ENCODE measurements at regions not wholly inside any gene's neighbourhood (a gene's known extent, or its start where the extent isn't known, plus 50 kb on each side); places are given as distances from the start of the nearest gene placed in this dataset.

- no peaks in the 10 kb centered on the region for H3K9me2 ChIP-seq (replicated peaks; ENCODE audit: low read depth, low read length)
- TF ChIP-seq EZH2phosphoT487 (IDR thresholded peaks at IDR 0.05; ENCODE audit: borderline replicate concordance) = no peak
- TF ChIP-seq, protein P1, sequence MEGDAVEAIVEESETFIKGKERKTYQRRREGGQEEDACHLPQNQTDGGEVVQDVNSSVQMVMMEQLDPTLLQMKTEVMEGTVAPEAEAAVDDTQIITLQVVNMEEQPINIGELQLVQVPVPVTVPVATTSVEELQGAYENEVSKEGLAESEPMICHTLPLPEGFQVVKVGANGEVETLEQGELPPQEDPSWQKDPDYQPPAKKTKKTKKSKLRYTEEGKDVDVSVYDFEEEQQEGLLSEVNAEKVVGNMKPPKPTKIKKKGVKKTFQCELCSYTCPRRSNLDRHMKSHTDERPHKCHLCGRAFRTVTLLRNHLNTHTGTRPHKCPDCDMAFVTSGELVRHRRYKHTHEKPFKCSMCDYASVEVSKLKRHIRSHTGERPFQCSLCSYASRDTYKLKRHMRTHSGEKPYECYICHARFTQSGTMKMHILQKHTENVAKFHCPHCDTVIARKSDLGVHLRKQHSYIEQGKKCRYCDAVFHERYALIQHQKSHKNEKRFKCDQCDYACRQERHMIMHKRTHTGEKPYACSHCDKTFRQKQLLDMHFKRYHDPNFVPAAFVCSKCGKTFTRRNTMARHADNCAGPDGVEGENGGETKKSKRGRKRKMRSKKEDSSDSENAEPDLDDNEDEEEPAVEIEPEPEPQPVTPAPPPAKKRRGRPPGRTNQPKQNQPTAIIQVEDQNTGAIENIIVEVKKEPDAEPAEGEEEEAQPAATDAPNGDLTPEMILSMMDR (conservative IDR thresholded peaks at IDR 0.05; ENCODE audit: low read length) = no peak
- no peak overlapping the region for H3K4me2 ChIP-seq (ENCODE audit: low read depth, low read length, poor library complexity, severe bottlenecking)
- H4K20me1 ChIP-seq (ENCODE audit: insufficient read depth, low read length, poor library complexity, severe bottlenecking) = no peaks in the 10 kb centered on the region
- H3K27me3 ChIP-seq (ENCODE audit: insufficient read depth, low read length, poor library complexity, severe bottlenecking) = no peaks in the 10 kb centered on the region
- no peak overlapping the region for H2AFZ ChIP-seq (ENCODE audit: low read length)
- H3F3A ChIP-seq (ENCODE audit: low read depth) = no peaks in the 10 kb centered on the region
- no peaks in the 10 kb centered on the region for H3K9me3 ChIP-seq (ENCODE audit: insufficient read depth, low read depth, low read length)
- H3K36me3 ChIP-seq (ENCODE audit: insufficient read depth, low read length) = peaks cover 3% of the 10 kb centered on the region; the same call in 1 of the 2 replicates
- H3K4me1 ChIP-seq (ENCODE audit: insufficient read depth, low read length, poor library complexity, severe bottlenecking) = no peaks in the 10 kb centered on the region
- no peak overlapping the region for H3K4me3 ChIP-seq (ENCODE audit: low read length, poor library complexity, severe bottlenecking)
- H3K79me2 ChIP-seq (ENCODE audit: insufficient read depth, low read length) = no peaks in the 10 kb centered on the region
- no peak overlapping the region for H3K9ac ChIP-seq (ENCODE audit: low read depth, low read length, poor library complexity, severe bottlenecking)
Measured at GRCh38 chr16:85519540-85520231, 93.4 kb upstream of the GSE1 start.

GRCh38 chr16:85520853-85521521 lies 92.1 kb upstream of the GSE1 start:
- Histone ChIP-seq H3K79me2 (ENCODE audit: insufficient read depth, low read length) (no peaks in the 10 kb centered on the region), H3F3A (ENCODE audit: low read depth) (no peaks in the 10 kb centered on the region), H3K9me3 (ENCODE audit: insufficient read depth, low read depth, low read length) (no peaks in the 10 kb centered on the region), H3K4me3 (ENCODE audit: low read length, poor library complexity, severe bottlenecking) (no peak overlapping the region), H3K9me2 (replicated peaks; ENCODE audit: low read depth, low read length) (no peaks in the 10 kb centered on the region), H3K27me3 (ENCODE audit: insufficient read depth, low read length, poor library complexity, severe bottlenecking) (no peaks in the 10 kb centered on the region), H3K9ac (ENCODE audit: low read depth, low read length, poor library complexity, severe bottlenecking) (no peak overlapping the region), H4K20me1 (ENCODE audit: insufficient read depth, low read length, poor library complexity, severe bottlenecking) (no peaks in the 10 kb centered on the region), H2AFZ (ENCODE audit: low read length) (no peak overlapping the region), H3K36me3 (ENCODE audit: insufficient read depth, low read length) (peaks cover 3% of the 10 kb centered on the region; the same call in 1 of the 2 replicates), H3K4me2 (ENCODE audit: low read depth, low read length, poor library complexity, severe bottlenecking) (no peak overlapping the region), H3K4me1 (ENCODE audit: insufficient read depth, low read length, poor library complexity, severe bottlenecking) (no peaks in the 10 kb centered on the region)
- no peak for TF ChIP-seq EZH2phosphoT487 (IDR thresholded peaks at IDR 0.05; ENCODE audit: borderline replicate concordance)
- TF ChIP-seq, protein P1 (conservative IDR thresholded peaks at IDR 0.05; ENCODE audit: low read length) = no peak

DNA sequence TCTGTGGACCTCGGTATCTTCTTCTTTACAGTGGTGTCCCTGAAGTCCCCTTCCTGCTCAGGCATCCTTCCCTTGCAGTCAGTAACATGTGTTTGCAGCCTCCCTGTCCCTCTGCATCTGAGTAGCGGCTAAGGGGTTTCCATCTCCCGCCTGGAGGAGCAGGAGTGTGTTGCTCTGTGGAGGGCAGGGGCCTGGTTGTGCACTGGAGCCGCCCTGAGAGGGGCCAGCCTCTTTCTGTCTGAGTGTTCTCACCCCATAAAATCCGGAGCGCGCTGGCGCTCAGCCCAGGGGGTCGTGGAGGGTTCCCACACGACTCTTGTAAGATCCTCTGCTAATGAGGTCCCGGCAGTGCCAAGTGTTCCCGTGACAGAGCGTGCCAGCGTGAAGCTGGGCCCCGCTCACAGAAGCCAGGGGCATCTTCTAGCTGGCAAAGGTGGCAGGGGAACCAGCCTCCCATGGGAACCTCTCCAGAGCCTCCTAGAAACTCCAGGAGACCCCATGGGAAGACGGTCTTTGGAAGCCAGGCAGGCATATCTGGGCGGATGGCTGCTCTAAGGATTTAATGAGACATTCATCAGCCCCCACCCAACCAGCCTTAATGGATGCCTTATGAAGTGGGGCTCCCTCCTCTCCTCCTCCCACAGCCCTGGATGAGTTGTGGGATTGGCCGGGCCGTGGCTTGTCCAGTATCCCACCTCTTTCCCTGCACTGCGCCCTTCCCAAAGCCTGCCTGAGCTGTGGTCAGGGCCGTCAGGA lies 91.4 kb upstream of the GSE1 start:
- Histone ChIP-seq H3K36me3 (ENCODE audit: insufficient read depth, low read length) (peaks cover 3% of the 10 kb centered on the region; the same call in 1 of the 2 replicates), H3K79me2 (ENCODE audit: insufficient read depth, low read length) (no peaks in the 10 kb centered on the region), H3K4me1 (ENCODE audit: insufficient read depth, low read length, poor library complexity, severe bottlenecking) (no peaks in the 10 kb centered on the region), H3K9me3 (ENCODE audit: insufficient read depth, low read depth, low read length) (no peaks in the 10 kb centered on the region), H3K4me2 (ENCODE audit: low read depth, low read length, poor library complexity, severe bottlenecking) (no peak overlapping the region), H3K27me3 (ENCODE audit: insufficient read depth, low read length, poor library complexity, severe bottlenecking) (no peaks in the 10 kb centered on the region), H3F3A (ENCODE audit: low read depth) (no peaks in the 10 kb centered on the region), H3K9ac (ENCODE audit: low read depth, low read length, poor library complexity, severe bottlenecking) (no peak overlapping the region), H4K20me1 (ENCODE audit: insufficient read depth, low read length, poor library complexity, severe bottlenecking) (no peaks in the 10 kb centered on the region), H3K4me3 (ENCODE audit: low read length, poor library complexity, severe bottlenecking) (no peak overlapping the region), H2AFZ (ENCODE audit: low read length) (no peak overlapping the region), H3K9me2 (replicated peaks; ENCODE audit: low read depth, low read length) (no peaks in the 10 kb centered on the region)
- TF ChIP-seq, protein P1 (conservative IDR thresholded peaks at IDR 0.05; ENCODE audit: low read length) = no peak
- TF ChIP-seq EZH2phosphoT487 (IDR thresholded peaks at IDR 0.05; ENCODE audit: borderline replicate concordance) = no peak

All from Loucy (cell line).